GM21717 (cell line): ENCODE measurements at regions not wholly inside any gene's neighbourhood (a gene's known extent, or its start where the extent isn't known, plus 50 kb on each side); places are given as distances from the start of the nearest gene placed in this dataset.
"Not testable (repeated sequence)": the region's sequence is repeated elsewhere in the genome, so short reads cannot be mapped to it uniquely, and the experiment has no call there.

Experiments
- ATAC-seq: cut with Tn5 transposase; IDR thresholded peaks from one replicate; pipeline ENCODE4 v1.9.1; 2021; ENCODE audit warnings: mild to moderate bottlenecking, moderate library complexity; ENCODE audit not compliant: unreplicated experiment

GRCh38 chr12:105523164-105524057 is 192.9 kb downstream of the C12orf75 start:
- no peak for ATAC-seq

- ATAC-seq, result no peak
These were observed 194.5 kb downstream of the C12orf75 start for GRCh38 chr12:105524961-105525360.

GRCh38 chr12:105534068-105534467 is 203.6 kb downstream of the C12orf75 start:
- ATAC-seq, result no peak

GRCh38 chr12:105535033-105535432 is 204.5 kb downstream of the C12orf75 start:
- not testable (repeated sequence) for ATAC-seq

GRCh38 chr12:105538880-105539279 is 208.4 kb downstream of the C12orf75 start:
- no peak for ATAC-seq

- ATAC-seq, result no peak
These were observed 209.2 kb downstream of the C12orf75 start for GRCh38 chr12:105539735-105540134.

- ATAC-seq, result no peak
These were observed 217.3 kb downstream of the C12orf75 start for GRCh38 chr12:105547786-105548185.

GRCh38 chr12:105548626-105549025 is 218.1 kb downstream of the C12orf75 start:
- no peak for ATAC-seq

GRCh38 chr12:105552056-105552455 is 221.6 kb downstream of the C12orf75 start:
- ATAC-seq, result no peak

GRCh38 chr12:105554223-105554678 is 223.8 kb downstream of the C12orf75 start:
- ATAC-seq, result no peak

- ATAC-seq, result no peak
These were observed 224.4 kb downstream of the C12orf75 start for GRCh38 chr12:105554856-105555255.

- no peak for ATAC-seq
These were observed 225.2 kb downstream of the C12orf75 start for GRCh38 chr12:105555556-105556295.

GRCh38 chr12:105559310-105559709 is 228.8 kb downstream of the C12orf75 start:
- no peak for ATAC-seq

- ATAC-seq, result no peak
These were observed 231.2 kb downstream of the C12orf75 start for GRCh38 chr12:105561546-105562198.

GRCh38 chr12:105562199-105562971 is 231.9 kb downstream of the C12orf75 start:
- no peak for ATAC-seq

GRCh38 chr12:105567061-105567460 is 236.6 kb downstream of the C12orf75 start:
- no peak for ATAC-seq

- ATAC-seq, result no peak
These were observed 239.4 kb downstream of the C12orf75 start for GRCh38 chr12:105569886-105570285.

GRCh38 chr12:105570944-105571343 is 240.5 kb downstream of the C12orf75 start:
- no peak for ATAC-seq

GRCh38 chr12:105573574-105573973 is 243.1 kb downstream of the C12orf75 start:
- ATAC-seq, result no peak

- ATAC-seq, result no peak
These were observed 243.7 kb downstream of the C12orf75 start for GRCh38 chr12:105574056-105574715.
